Activated naive CD4-positive, alpha-beta T cell treated with anti-CD3 and anti-CD28 coated beads, Interleukin-2, amount 50 U/mL, for 24 hours (primary cell): ENCODE measurements at regions not wholly inside any gene's neighbourhood (a gene's known extent, or its start where the extent isn't known, plus 50 kb on each side); places are given as distances from the start of the nearest gene placed in this dataset.
"Not testable (repeated sequence)": the region's sequence is repeated elsewhere in the genome, so short reads cannot be mapped to it uniquely, and the experiment has no call there.

Source experiments
- H3K27ac Mint-ChIP-seq: one replicate; pipeline ENCODE4 v1.8.0; 2021; ENCODE audit warnings: mild to moderate bottlenecking, mixed read lengths
- H3K27me3 Mint-ChIP-seq: one replicate; pipeline ENCODE4 v1.8.0; 2021; ENCODE audit warnings: mixed read lengths
- H3K36me3 Mint-ChIP-seq: one replicate; pipeline ENCODE4 v1.8.0; 2021; ENCODE audit warnings: mixed read lengths
- H3K4me1 Mint-ChIP-seq: one replicate; pipeline ENCODE4 v1.8.0; 2021; ENCODE audit warnings: mixed read lengths
- H3K4me3 Mint-ChIP-seq: one replicate; pipeline ENCODE4 v1.8.0; 2021; ENCODE audit warnings: mild to moderate bottlenecking, mixed read lengths
- H3K9me3 Mint-ChIP-seq: one replicate; pipeline ENCODE4 v1.8.0; 2021; ENCODE audit warnings: mixed read lengths

DNA sequence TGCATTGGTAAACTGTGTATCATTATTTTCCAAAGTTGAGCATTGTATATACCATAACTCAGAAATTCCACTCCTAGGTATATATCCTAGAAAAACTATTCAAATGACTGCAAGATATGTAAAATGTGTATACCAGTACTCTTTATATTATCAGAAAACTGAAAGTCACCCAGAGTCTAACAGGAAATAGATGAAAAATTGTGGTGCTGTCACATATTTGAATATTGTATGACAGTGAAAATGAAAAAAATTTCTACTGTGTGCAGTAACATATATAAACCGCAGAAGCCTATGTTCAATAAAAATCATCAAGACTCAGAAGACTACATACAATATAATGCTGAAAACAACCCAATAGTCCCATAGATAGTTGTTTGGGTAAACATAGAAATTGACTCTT, 74.4 kb upstream of the LYPLAL1 start:
- Mint-ChIP-seq H3K27me3 (no peaks in the 10 kb centered on the region), H3K4me1 (no peaks in the 10 kb centered on the region), H3K27ac (no peak overlapping the region), H3K9me3 (no peaks in the 10 kb centered on the region), H3K36me3 (no peaks in the 10 kb centered on the region), H3K4me3 (no peak overlapping the region)

DNA sequence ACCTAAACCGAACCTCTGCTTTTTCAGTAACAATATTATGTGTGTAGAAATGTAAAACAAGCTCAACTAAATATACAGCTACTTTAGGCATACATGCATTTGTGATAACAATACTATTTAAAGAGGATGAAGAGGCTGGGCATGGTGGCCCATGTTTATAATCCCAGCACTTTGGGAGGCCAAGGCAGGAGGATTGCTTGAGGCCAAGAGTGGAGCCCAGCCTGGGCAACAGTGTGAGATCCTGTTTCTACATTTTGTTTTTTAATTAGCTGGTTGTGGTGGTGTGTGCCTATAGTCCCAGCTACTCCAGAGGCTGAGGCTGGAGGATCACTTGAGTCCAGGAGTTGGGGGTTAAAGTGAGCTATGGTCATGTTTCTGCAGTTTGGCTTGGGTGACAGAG, 73.6 kb upstream of the LYPLAL1 start:
- Mint-ChIP-seq H3K27me3 (no peaks in the 10 kb centered on the region), H3K4me1 (no peaks in the 10 kb centered on the region), H3K9me3 (no peaks in the 10 kb centered on the region), H3K4me3 (no peak overlapping the region), H3K27ac (no peak overlapping the region), H3K36me3 (no peaks in the 10 kb centered on the region)

DNA sequence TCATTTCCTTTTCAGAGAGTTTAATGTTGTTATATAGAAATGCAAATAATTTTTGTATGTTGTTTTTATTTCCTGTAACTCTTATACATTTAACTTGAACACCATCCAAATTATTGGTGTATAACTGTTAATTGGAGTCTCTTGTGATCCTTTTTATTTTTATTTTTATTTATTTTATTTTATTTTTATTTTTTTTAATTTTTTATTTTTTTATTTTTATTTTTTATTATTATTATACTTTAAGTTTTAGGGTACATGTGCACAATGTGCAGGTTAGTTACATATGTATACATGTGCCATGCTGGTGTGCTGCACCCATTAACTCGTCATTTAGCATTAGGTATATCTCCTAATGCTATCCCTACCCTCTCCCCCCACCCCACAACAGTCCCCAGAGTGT, 71.2 kb upstream of the LYPLAL1 start:
- H3K9me3 Mint-ChIP-seq, H3K27me3 Mint-ChIP-seq, H3K27ac Mint-ChIP-seq, H3K4me1 Mint-ChIP-seq, H3K4me3 Mint-ChIP-seq, H3K36me3 Mint-ChIP-seq: not testable (repeated sequence)

DNA sequence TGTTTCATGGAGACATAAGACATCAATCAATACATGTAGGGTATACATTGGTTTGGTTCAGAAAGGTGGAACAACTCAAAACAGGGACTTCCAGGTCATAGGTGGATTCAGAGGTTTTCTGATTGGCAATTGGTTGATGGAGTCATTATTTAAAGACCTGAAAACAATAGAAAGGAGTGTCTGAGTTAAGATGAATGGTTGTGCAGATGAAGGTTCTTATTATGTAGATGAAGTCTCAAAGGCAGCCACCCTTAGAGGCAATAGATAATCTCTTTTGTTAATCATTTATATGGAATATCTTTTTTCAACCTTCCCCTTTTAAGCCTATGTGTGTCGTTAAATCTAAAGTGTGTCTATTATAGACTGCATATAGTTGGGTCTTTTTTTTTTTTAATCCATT, 67.8 kb upstream of the LYPLAL1 start:
- Mint-ChIP-seq H3K36me3 (peaks cover 2% of the 10 kb centered on the region), H3K27ac (no peak overlapping the region), H3K4me3 (no peak overlapping the region), H3K27me3 (peaks cover 1% of the 10 kb centered on the region), H3K9me3 (peaks cover 6% of the 10 kb centered on the region), H3K4me1 (no peaks in the 10 kb centered on the region)

DNA sequence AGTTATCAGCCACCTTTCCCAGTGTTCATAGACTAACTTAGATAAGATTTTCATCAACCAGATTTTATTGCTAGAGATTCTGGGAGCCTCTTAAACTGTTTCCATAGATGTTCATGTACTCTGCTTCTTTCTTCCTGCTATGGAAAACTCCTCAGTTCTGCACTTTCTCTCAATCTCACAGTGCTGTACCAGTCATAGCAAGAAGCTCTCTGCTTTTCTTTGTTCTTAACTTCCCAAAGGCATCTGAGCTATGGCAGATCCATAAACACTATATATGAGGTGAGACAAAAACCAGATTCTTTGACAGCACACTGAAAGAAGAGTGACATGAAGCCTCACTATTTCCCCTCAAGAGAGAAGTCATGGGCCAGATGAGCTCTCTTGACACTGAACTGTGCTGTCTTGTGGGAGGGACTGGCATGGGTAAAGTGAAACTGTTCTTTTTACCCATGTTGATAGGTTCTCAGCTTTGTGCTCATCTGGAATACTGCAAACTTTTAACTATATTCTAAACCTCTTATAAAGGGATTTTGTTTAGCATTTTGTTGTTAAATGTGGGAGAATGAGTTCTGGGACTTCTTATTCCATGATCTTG, 64.2 kb upstream of the LYPLAL1 start:
- peaks cover 6% of the 10 kb centered on the region for H3K36me3 Mint-ChIP-seq
- H3K4me3 Mint-ChIP-seq = no peak overlapping the region
- peaks cover 16% of the 10 kb centered on the region for H3K9me3 Mint-ChIP-seq
- H3K27ac Mint-ChIP-seq = no peak overlapping the region
- peaks cover 1% of the 10 kb centered on the region for H3K27me3 Mint-ChIP-seq
- no peaks in the 10 kb centered on the region for H3K4me1 Mint-ChIP-seq

DNA sequence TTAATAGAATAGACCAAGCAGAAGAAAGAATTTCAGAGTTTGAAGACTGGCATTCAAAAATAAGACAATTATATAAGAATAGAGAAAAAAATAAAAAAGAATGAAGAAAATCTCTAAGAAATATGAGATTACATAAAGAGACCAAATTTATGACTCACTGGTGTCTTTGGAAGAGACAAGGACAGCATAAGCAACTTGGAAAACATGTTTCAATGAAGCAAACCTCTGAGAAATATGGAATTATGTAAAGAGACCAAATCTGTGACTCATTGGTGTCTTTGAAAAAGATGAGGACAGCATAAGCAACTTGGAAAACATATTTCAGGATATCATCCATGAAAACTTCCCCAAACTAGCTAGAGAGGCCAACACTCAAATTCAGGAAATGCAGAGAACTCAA, 60.4 kb upstream of the LYPLAL1 start:
- no peak overlapping the region for H3K4me3 Mint-ChIP-seq
- peaks cover 6% of the 10 kb centered on the region for H3K36me3 Mint-ChIP-seq
- no peak overlapping the region for H3K27ac Mint-ChIP-seq
- H3K9me3 Mint-ChIP-seq = peaks cover 16% of the 10 kb centered on the region
- H3K4me1 Mint-ChIP-seq = no peaks in the 10 kb centered on the region
- peaks cover 3% of the 10 kb centered on the region for H3K27me3 Mint-ChIP-seq

DNA sequence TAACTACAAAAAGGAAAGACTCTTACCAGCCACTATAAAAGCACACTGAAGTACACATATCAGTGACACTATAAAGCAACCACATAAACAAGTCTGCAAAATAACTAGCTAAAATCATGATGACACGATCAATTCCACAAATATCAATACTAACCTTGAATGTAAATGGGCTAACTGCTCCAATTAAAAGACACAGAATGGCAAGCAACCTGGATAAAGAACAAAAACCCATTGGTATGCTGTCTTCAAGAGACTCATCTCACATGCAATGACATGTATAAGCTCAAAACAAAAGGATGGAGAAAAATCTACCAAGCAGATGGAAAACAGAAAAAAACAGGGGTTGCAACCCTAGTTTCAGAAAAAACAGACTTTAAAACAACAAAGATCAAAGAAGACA, 59.7 kb upstream of the LYPLAL1 start:
- Mint-ChIP-seq H3K27ac (no peak overlapping the region), H3K4me1 (no peaks in the 10 kb centered on the region), H3K36me3 (peaks cover 4% of the 10 kb centered on the region), H3K4me3 (no peak overlapping the region), H3K27me3 (peaks cover 2% of the 10 kb centered on the region), H3K9me3 (peaks cover 10% of the 10 kb centered on the region)

DNA sequence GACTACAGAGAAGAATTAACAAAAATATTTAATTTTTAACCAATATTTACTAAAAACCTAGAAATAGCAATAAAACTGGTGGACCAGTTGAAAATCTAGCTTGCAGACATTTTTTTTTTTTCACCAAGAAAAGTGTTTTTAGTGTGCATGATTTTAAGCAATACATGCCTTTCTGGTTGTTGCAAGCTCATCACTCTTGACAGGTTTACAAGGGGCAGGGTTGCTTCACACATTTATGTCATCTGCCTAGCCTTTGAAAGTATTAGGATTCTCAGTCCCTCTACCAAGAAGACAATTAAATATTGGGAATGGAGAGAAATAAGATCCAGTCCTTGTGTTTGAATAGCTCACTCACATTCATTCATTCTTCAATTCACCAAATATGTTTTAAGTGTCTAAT, 53.8 kb upstream of the LYPLAL1 start:
- no peak overlapping the region for H3K4me3 Mint-ChIP-seq
- no peaks in the 10 kb centered on the region for H3K36me3 Mint-ChIP-seq
- no peaks in the 10 kb centered on the region for H3K4me1 Mint-ChIP-seq
- no peaks in the 10 kb centered on the region for H3K9me3 Mint-ChIP-seq
- no peak overlapping the region for H3K27ac Mint-ChIP-seq
- H3K27me3 Mint-ChIP-seq = peaks cover 2% of the 10 kb centered on the region

DNA sequence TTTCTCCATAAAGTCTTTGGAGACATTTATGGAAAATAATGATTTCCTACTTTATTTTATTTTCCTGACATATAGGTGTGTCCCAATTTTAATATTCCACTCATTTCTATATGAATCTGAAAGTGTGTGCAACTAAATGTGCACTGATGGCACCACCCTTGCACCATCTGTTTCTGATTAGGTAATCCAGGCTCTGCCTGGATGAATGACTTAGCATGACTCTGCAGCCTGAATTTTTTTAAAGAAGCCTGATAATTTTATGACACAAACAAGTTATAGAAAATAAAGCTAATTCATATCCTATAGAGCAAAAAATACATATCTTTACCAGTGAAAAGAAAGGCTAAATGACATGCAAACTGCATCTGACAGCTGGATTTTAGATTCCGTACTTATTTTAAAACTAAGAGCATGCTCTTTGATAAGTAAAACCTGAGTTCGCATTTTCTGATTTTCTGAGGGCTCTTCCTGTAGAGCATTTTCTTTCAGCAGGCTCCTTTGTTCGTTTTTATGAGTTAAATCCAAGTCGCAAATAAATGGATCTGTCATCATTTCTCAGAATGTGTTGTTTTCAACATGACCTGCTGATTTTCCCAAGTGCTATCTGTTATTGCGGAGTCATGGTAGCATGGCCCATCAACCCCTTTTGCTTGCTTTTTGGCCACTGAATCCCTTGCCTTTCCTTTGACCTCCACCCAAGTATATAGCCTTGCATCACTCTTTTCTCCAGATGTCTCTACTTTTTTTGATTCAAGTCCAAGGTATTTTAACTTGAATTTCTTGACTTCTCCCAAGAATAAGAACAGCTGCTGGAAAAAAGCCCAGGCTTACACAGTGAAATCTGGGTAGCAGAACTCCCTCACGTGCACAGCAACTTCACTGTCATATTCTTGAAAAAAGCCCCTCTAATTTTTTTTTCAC, 52.8 kb upstream of the LYPLAL1 start:
- Mint-ChIP-seq H3K4me3 (no peak overlapping the region), H3K9me3 (no peaks in the 10 kb centered on the region), H3K27ac (no peak overlapping the region), H3K27me3 (peaks cover 2% of the 10 kb centered on the region), H3K4me1 (no peaks in the 10 kb centered on the region), H3K36me3 (no peaks in the 10 kb centered on the region)

DNA sequence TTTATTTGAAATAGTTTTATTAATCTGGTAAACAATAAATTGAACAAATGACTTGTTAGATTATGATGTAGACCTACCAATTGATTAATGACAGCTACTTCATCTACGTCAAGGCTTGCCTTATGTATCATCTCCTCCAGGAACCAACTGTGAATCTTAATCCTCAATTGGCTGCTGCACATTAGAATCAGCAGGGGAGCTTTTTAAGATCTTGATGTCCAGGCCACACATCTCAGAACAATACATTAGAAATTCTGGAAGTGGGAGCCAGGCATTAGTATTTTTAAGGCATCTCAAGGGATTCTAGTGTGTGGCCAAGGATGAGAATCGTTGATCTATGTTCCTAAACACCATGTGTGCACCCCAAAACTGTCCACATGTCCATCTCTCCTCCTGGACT, 52.0 kb upstream of the LYPLAL1 start:
- no peaks in the 10 kb centered on the region for H3K36me3 Mint-ChIP-seq
- H3K4me1 Mint-ChIP-seq = no peaks in the 10 kb centered on the region
- H3K4me3 Mint-ChIP-seq = no peak overlapping the region
- no peak overlapping the region for H3K27ac Mint-ChIP-seq
- no peaks in the 10 kb centered on the region for H3K27me3 Mint-ChIP-seq
- no peaks in the 10 kb centered on the region for H3K9me3 Mint-ChIP-seq

DNA sequence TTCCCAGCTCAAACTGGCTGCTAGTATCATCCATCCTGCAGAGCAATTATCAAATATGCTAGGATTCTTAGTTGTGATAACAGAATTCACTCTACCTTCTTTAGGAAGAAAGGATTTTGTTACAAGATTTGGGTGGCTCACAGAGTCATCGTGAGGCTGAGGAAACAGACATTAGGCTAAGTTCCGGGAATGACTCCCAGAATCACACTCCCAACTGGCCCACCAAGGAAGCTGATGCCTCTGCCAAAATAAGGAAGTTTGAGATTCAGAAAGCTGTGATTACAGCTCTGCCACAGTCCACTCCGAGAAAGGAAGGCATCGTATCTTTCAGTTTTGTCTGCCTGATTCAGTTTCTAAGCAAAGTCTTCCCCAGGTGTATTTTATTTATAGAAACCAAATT, 50.6 kb upstream of the LYPLAL1 start:
- Mint-ChIP-seq H3K36me3 (no peaks in the 10 kb centered on the region), H3K4me3 (no peak overlapping the region), H3K4me1 (no peaks in the 10 kb centered on the region), H3K27ac (no peak overlapping the region), H3K27me3 (no peaks in the 10 kb centered on the region), H3K9me3 (no peaks in the 10 kb centered on the region)
